ENCODE measurements at regions not wholly inside any gene's neighbourhood (a gene's known extent, or its start where the extent isn't known, plus 50 kb on each side); places are given as distances from the start of the nearest gene placed in this dataset.

DNA sequence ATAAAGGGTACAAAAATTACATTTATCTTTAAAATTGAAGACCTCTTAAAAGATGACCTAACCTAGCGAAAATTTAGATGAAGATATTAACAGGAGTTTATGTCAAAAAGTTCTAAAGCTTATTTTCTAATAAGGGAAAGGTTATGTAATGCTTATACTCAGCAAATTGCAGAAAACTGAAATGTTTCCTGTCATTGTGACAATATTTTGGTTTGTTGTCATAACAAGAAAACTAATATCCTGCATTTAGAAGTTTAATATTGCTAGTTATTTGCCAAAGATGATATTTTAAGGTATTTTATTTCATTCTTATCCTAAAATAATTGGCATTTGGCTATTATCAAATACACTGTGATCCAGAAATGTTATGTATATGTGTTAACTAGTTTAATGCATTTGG is 294.5 kb downstream of the C3orf38 start:
- no peak for DNase-seq
- intact Hi-C loops (cut with micrococcal nuclease), result no loop called here
- Histone ChIP-seq H3K27ac (replicated peaks) (no peak overlapping the region), H3K36me3 (no peaks in the 10 kb centered on the region), H3K27me3 (ENCODE audit: low read depth) (no peaks in the 10 kb centered on the region), H3K4me1 (no peaks in the 10 kb centered on the region), H3K9me3 (replicated peaks) (no peaks in the 10 kb centered on the region), H3K4me3 (no peak overlapping the region)
- TF ChIP-seq, protein P1, sequence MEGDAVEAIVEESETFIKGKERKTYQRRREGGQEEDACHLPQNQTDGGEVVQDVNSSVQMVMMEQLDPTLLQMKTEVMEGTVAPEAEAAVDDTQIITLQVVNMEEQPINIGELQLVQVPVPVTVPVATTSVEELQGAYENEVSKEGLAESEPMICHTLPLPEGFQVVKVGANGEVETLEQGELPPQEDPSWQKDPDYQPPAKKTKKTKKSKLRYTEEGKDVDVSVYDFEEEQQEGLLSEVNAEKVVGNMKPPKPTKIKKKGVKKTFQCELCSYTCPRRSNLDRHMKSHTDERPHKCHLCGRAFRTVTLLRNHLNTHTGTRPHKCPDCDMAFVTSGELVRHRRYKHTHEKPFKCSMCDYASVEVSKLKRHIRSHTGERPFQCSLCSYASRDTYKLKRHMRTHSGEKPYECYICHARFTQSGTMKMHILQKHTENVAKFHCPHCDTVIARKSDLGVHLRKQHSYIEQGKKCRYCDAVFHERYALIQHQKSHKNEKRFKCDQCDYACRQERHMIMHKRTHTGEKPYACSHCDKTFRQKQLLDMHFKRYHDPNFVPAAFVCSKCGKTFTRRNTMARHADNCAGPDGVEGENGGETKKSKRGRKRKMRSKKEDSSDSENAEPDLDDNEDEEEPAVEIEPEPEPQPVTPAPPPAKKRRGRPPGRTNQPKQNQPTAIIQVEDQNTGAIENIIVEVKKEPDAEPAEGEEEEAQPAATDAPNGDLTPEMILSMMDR (IDR thresholded peaks at IDR 0.05; ENCODE audit: borderline replicate concordance), result no peak

DNA sequence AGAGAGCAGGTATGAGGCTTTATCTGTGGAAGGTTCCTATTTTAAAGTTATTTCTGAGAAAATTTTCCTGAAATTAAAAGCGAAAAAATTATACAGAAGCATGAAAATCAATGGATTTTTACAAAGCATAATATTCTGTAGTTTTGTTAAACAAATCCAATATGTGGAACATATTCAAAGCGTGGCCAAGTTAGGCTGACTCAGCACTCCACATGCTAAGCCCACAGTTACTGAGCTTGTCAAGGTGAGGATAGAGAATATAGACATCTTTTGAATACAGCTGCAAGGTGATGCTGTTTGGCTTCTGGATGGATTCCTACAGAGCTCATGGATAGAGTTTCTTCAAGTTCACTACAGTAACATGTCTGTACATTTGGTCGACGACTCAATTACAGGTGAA is 302.5 kb downstream of the C3orf38 start:
- Histone ChIP-seq H3K27ac (replicated peaks) (no peak overlapping the region), H3K9me3 (replicated peaks) (peaks cover 19% of the 10 kb centered on the region), H3K4me1 (no peaks in the 10 kb centered on the region), H3K27me3 (ENCODE audit: low read depth) (no peaks in the 10 kb centered on the region), H3K4me3 (no peak overlapping the region), H3K36me3 (no peaks in the 10 kb centered on the region)
- no peak for DNase-seq
- TF ChIP-seq, protein P1 (IDR thresholded peaks at IDR 0.05; ENCODE audit: borderline replicate concordance), result no peak
- intact Hi-C loops (cut with micrococcal nuclease), result no loop called here

DNA sequence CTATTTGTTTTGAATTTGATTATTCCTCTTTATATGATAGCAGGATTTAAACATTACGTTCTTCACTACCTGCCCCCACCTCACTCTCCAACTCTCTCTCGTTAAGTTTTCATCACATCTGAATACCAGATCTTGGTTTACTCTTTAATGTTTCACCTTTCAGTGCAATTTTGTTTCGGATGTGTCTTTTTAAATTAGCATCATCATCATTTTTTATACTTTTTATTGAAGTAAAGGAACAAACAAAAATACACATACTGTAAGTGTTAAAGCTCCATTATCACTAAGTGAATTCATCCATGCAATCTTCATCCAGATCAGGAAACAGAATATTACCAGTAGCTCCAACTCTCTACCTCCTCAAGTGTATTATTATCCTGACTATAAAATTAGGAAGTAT is 310.6 kb downstream of the C3orf38 start:
- TF ChIP-seq, protein P1 (IDR thresholded peaks at IDR 0.05; ENCODE audit: borderline replicate concordance), result no peak

GRCh38 chr3:88462230-88462629 is 312.5 kb downstream of the C3orf38 start:
- intact Hi-C loops (cut with micrococcal nuclease), result no loop called here
- Histone ChIP-seq H3K4me1 (no peaks in the 10 kb centered on the region), H3K4me3 (no peak overlapping the region), H3K27me3 (ENCODE audit: low read depth) (no peaks in the 10 kb centered on the region), H3K9me3 (replicated peaks) (no peaks in the 10 kb centered on the region), H3K27ac (replicated peaks) (no peak overlapping the region), H3K36me3 (no peaks in the 10 kb centered on the region)
- DNase-seq, result no peak
- TF ChIP-seq, protein P1 (IDR thresholded peaks at IDR 0.05; ENCODE audit: borderline replicate concordance), result no peak

More for the DNA sequence above, 310.6 kb downstream of the C3orf38 start:
- Histone ChIP-seq H3K27ac (replicated peaks) (no peak overlapping the region), H3K4me3 (no peak overlapping the region), H3K4me1 (no peaks in the 10 kb centered on the region), H3K9me3 (replicated peaks) (peaks cover 10% of the 10 kb centered on the region), H3K27me3 (ENCODE audit: low read depth) (no peaks in the 10 kb centered on the region), H3K36me3 (no peaks in the 10 kb centered on the region)
- no peak for DNase-seq
- intact Hi-C loops (cut with micrococcal nuclease), result no loop called here

GRCh38 chr3:88467191-88467590 is 317.4 kb downstream of the C3orf38 start:
- TF ChIP-seq, protein P1 (IDR thresholded peaks at IDR 0.05; ENCODE audit: borderline replicate concordance), result no peak
- Histone ChIP-seq H3K27ac (replicated peaks) (no peak overlapping the region), H3K4me3 (no peak overlapping the region), H3K9me3 (replicated peaks) (peaks cover 12% of the 10 kb centered on the region), H3K4me1 (no peaks in the 10 kb centered on the region), H3K27me3 (ENCODE audit: low read depth) (no peaks in the 10 kb centered on the region), H3K36me3 (no peaks in the 10 kb centered on the region)
- no peak for DNase-seq
- intact Hi-C loops (cut with micrococcal nuclease), result no loop called here

- Histone ChIP-seq H3K4me3 (no peak overlapping the region), H3K27me3 (ENCODE audit: low read depth) (no peaks in the 10 kb centered on the region), H3K36me3 (no peaks in the 10 kb centered on the region), H3K27ac (replicated peaks) (no peak overlapping the region), H3K4me1 (no peaks in the 10 kb centered on the region), H3K9me3 (replicated peaks) (peaks cover 12% of the 10 kb centered on the region)
- TF ChIP-seq, protein P1 (IDR thresholded peaks at IDR 0.05; ENCODE audit: borderline replicate concordance), result no peak
- intact Hi-C loops (cut with micrococcal nuclease), result no loop called here
- DNase-seq, result no peak
Measured at GRCh38 chr3:88469216-88469615, 319.5 kb downstream of the C3orf38 start.
